GM18951 (cell line): ENCODE measurements at regions not wholly inside any gene's neighbourhood (a gene's known extent, or its start where the extent isn't known, plus 50 kb on each side); places are given as distances from the start of the nearest gene placed in this dataset.

ENCODE experiments used
- POLR2A ChIP-seq: IDR thresholded peaks from 4 replicates; pipeline ENCODE4 v1.6.1; 2011; ENCODE audit warnings: mild to moderate bottlenecking; ENCODE audit not compliant: insufficient read length, insufficient read depth; ENCODE audit errors: extremely low read depth
- in situ Hi-C: fragments of 300-500 bp; cut with MboI; formaldehyde crosslinking; loops from one replicate; pipeline ENCODE4 v1.12.0; 2022; ENCODE audit warnings: low sequenced_read_pairs, mixed read lengths, inconsistent platforms; ENCODE audit not compliant: unreplicated experiment

- no peak for TF ChIP-seq POLR2A
- in situ Hi-C loops, result no loop called here
These were observed 131.9 kb downstream of the NPR3 start for GRCh38 chr5:32842813-32843530.

- in situ Hi-C loops, result no loop called here
- TF ChIP-seq POLR2A, result no peak
These were observed 132.4 kb downstream of the NPR3 start for GRCh38 chr5:32843531-32843895.

- TF ChIP-seq POLR2A, result no peak
- in situ Hi-C loops, result no loop called here
These were observed 134.1 kb downstream of the NPR3 start for GRCh38 chr5:32845171-32845570.

GRCh38 chr5:32848120-32848519, 137.0 kb downstream of the NPR3 start:
- in situ Hi-C loops, result no loop called here
- no peak for TF ChIP-seq POLR2A

GRCh38 chr5:32848681-32849080, 137.6 kb downstream of the NPR3 start:
- TF ChIP-seq POLR2A, result no peak
- in situ Hi-C loops, result no loop called here

- in situ Hi-C loops, result no loop called here
- no peak for TF ChIP-seq POLR2A
These were observed 139.8 kb downstream of the NPR3 start for GRCh38 chr5:32850817-32851496.

GRCh38 chr5:32851559-32852173, 140.5 kb downstream of the NPR3 start:
- TF ChIP-seq POLR2A, result no peak
- in situ Hi-C loops, result no loop called here

- in situ Hi-C loops, result no loop called here
- no peak for TF ChIP-seq POLR2A
These were observed 141.4 kb downstream of the NPR3 start for GRCh38 chr5:32852535-32852934.

GRCh38 chr5:32852976-32853375, 141.9 kb downstream of the NPR3 start:
- in situ Hi-C loops, result no loop called here
- TF ChIP-seq POLR2A, result no peak

GRCh38 chr5:32854473-32854872, 143.4 kb downstream of the NPR3 start:
- in situ Hi-C loops, result no loop called here
- no peak for TF ChIP-seq POLR2A

- in situ Hi-C loops, result no loop called here
- no peak for TF ChIP-seq POLR2A
These were observed 148.1 kb downstream of the NPR3 start for GRCh38 chr5:32859211-32859641.

GRCh38 chr5:32865475-32865874, 154.4 kb downstream of the NPR3 start:
- no peak for TF ChIP-seq POLR2A
- in situ Hi-C loops, result no loop called here

GRCh38 chr5:32866138-32866537, 155.0 kb downstream of the NPR3 start:
- TF ChIP-seq POLR2A, result no peak
- in situ Hi-C loops, result no loop called here

GRCh38 chr5:32869216-32869615, 158.1 kb downstream of the NPR3 start:
- in situ Hi-C loops, result no loop called here
- TF ChIP-seq POLR2A, result no peak
